NCI-H1694 (cell line): ENCODE measurements at regions not wholly inside any gene's neighbourhood (a gene's known extent, or its start where the extent isn't known, plus 50 kb on each side); places are given as distances from the start of the nearest gene placed in this dataset.

Experiments used
- DNase-seq: peaks from one replicate; lab custom pipeline; 2025; lab: John Stamatoyannopoulos, UW

DNA sequence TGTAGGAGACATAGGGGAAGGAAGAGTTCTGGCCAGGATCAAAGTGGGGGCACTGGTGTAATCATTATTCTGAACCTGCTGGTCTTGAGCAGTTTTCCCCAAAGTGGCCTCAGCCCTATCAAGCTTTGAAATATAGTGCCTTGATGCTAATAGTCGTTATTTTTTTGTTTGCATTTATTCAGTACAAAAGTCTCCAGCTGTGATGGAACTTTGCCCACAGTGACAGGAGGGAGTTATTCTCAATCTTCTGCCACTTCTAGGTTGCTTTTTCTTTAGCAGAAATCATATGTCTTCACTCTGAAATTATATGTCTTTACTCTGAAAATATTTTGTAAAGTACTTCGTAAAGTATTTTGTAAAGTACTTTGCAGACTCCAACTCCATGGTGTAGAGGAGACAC, 93.1 kb downstream of the FAT3 start:
- no peak for DNase-seq

DNA sequence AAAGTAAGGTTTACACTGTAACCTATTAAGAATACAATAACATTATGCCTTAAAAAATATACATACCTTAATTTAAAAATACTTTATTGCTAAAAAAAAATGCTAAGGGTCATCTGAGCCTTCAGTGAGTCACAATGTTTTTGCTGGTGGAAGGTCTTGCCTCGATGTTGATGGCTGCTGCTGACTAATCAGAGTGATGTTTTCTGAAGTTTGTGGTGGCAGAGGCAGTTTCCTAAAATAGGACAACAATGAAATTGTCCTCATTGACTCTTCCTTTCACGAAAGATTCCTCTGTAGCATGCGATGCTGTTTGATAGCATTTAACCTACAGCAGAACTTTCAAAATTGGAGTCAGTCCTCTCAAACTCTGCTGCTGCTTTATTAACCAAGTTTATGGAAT, 97.6 kb downstream of the FAT3 start:
- DNase-seq: no peak

DNA sequence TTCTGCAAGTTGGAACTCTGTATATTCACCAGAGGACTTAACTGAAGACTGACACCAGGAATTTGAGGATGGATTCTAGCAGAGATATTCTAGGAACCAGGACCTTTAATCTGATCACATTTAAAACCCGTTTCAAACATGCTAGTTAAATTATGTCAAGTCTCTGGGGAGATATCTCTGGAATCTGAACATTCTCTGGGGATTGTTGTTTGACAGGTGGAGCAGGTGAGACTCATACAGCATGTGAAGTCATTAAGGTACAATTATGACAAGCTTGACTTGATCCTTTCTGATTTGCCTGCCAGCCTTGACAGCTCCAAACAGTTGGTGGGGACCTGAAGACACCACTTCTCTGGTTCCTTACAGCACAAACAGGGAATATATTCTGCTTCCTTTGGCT, 100.3 kb downstream of the FAT3 start:
- DNase-seq: no peak

DNA sequence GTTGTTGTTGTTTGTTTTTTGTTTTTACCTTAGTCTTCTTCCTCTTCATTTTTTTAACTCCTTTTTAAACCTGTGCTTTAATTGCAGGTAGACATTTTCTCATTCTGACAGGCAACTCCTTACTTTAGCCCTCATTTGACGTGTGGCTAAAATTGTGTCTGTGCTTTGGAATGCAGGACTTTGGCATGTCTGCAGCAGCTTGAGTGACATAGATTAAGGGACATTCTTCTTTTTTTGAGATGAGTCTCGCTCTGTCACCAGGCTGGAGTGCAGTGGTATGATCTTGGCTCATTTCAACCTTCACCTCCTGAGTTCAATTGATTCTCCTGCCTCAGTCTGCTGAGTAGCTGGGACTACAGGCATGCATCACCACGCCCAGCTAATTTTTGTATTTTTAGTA, 100.8 kb downstream of the FAT3 start:
- no peak for DNase-seq

DNA sequence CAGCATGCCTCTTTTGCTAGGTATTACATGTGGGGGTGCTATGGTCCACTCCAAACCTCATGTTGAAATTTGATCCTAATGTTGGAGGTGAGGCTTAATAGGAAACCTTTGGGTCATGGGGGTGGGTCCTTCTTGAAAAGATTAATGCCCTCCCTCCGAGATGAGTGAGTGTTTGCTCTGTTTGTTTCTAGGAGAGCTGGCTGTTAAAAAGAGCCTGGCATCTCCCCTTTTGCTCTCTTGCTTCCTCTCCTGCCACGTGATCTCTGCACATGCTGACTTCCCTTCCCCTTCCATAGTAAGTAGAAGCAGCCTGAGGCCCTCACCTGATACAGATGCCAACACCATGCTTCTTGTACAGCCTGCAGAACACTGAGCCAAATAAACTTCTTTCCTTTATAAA, 104.5 kb downstream of the FAT3 start:
- DNase-seq: no peak

DNA sequence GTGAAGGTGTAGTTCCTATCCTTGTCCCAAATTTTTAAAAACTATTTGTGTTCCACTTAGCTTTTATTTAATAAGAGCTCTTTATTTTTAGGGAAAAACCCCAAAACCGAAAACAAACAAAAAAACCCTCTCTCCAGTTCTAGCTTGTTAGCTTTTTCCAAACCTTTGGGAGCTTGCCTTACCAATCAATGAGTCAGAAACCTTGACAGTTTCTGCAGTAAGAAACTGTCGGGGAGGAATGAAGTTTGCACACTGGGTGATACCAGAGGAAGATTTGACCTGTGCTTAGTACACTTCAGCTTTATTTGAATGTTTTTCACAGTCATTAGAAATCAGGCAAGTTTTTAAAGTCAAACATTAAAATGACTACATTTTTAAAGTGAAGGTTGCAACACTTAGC, 105.0 kb downstream of the FAT3 start:
- DNase-seq: no peak

DNA sequence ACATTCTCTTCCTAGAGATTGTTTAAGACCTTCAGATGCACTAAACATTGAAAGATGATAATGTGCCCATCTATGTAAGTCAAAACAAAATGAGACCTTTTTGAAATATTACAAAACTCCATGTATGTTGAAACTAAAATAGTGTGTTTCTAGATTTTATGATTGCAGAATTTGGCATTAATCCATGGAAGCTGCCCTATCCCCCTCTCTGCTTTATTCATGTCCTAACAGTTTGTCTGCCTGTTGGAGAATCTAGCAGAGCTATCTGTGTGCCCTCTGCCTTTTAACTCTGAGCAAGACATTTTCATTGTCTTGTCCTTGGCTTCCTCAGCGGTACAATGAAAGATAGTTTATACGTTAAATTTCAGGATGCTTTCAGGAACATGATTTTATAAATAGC, 105.5 kb downstream of the FAT3 start:
- DNase-seq: no peak

DNA sequence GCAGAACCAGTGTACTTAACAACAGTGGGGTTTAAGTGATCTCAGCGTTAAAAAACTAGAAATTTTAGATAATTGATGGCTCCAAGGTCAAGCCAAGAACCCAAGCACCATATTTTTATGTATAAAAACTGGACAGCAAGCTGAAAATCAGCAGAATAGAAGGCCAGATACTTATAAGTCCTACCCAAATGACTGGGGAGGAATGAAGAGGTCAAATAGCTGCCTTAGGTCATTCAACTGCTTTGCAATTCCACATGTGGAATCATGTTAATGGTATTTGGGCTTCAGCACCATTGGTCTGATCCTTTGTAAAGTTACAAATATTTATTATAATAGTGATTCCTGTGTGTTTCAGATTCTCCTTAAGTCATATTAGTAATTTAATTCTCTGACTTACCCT, 108.4 kb downstream of the FAT3 start:
- no peak for DNase-seq

DNA sequence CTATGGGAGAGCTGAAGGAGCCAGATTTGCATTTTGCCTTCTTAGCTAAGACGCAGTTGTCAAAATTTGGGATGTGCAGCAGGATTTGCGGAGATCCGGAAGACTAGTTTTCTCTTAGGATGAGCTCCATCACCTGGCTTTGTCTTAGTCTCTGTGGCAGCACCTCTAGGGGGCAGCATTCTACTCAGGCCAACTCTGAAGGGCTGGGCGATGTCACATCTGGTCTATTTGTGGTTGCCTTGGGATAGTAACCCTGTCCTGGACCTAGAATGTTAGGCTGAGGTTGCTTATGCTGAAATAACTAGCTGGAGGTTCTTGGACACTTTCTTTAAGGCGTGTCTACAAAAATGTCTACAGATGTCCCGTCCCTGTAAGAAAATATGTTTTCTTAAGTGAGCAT, 116.2 kb downstream of the FAT3 start:
- no peak for DNase-seq

DNA sequence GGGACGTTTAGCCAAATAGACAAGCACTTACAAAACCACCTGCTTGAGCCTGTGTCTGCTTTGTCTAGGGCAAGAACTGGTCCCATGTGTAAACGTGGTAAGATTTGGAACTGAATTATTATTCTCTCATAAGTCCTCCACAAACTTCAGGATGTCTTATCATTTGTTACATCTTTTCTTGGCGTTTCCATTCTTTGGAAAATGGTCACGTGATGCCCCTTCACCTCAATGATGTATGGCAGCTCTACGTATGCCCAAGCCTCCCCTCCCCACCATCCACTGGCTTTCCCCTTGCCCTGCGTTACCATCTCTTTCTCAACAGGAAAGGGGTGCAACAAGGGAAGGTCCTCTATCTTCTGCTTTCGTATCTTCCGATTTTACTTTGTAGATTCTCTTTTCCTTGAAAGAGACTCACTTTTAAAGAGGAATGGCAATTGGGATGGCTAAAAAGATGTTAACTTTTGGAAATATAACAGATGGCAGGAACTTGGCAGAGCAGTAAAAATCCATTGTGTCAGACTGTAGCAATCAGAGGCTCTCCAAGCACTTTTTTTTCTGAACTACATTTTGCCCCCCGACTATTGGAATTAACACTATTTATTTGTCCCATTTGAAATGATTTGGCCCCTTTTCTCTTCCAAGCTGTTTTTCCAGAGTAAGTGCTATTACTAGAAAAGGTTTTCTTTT, 117.6 kb downstream of the FAT3 start:
- DNase-seq: no peak

DNA sequence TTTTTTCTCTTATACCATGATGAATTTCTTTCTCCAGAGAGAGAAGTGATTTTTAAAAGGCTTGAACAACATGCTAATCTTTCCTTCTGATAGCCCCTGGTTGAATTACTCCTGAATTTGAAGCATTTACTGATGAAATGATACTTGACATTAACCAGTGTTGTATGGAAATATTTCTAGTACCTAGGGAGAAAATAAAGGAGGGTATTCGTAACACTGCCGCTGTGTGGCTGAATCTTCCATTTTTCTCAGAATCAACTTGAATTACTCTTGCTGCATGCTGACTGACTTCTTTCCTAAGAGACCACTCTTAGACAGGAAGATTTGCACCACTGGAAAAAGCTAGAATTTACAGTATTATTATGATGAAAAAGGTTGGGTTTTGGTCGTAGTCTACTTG, 118.3 kb downstream of the FAT3 start:
- DNase-seq: no peak

DNA sequence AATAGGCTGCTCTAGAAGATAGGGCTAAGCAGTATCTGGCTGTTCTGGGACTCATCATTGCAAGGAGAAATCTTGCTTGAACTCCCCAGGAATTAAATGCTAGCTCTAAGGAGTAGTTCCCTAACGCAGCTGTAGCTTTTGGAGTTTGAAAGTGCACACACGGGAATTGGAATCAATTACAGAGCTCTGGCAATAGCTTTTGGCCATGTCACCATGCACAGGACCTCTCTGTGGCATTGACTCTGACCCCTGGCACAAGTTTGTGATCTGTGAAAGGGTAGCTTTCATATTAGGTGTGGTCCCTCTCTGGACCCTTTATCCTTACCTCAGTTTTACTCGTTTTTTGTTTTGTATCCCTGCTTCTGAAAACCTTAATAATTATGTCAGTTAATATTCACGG, 121.6 kb downstream of the FAT3 start:
- DNase-seq: no peak

DNA sequence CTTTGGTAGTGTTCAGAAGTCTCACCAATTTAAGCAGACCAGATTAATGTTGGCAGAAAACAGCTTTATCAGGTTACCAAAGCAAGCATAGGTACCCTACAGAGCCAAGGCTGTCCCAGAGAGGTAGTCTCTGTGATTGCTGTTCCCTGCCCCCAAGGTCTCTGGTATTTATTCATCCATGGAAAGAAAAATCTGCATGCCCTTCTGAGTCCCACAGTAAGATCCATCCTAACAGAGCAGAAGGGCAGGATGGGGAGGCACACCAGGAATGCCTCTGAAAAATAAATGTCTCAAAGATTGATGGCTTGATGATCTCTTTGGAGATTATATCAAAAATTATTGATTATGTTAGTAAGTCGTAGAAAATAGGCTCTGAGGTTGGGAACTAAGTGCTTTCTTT, 122.8 kb downstream of the FAT3 start:
- DNase-seq: no peak

DNA sequence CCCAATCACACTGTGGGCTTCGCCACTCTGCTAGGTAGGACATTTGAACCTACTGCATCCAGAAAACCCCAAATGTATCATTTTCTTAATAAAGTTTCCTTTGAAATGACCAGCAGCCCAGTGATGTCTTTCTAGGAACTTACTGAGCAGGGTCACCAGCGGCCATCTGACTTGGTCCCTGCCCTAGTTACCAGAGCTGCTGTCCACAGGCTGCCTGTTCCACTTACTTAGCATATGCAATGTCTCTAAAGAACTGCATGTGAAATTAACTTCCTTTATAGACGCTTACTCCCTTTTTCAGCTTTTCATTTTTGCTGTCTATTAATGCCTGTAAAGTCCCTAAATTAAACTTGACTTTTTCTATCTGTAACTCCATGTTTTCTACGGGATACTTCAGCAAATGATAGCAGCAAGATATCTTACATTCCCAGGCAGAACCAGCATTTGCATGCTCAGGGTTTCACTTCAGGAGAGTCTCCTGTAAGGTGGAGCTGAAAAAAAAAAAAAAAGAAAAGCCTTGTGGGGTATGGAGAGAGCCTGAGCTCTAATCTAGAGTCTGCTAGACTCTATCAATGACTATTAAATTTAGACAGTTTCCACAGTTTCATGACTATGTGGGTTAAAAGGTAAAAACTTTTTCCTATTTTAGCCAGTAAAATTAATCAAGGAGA, 125.0 kb downstream of the FAT3 start:
- no peak for DNase-seq

DNA sequence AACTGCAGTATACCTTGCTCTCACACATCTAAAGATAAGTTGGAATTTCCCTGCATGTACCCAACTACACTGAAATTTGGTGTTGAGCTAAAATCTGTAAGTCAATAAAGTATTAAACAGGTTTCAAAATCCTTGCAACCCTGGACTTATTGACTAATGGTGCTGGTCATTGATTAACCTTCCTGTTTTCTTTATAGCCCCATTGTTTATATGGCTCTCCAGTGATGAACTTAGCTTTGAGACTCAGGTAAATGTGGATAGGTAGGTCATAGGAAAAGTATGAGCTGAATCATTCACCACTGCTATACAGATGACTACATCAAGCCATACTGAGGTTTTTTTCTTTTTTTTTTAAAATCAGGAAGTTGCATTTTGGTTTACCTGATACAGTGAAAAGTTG, 132.7 kb downstream of the FAT3 start:
- DNase-seq: no peak

DNA sequence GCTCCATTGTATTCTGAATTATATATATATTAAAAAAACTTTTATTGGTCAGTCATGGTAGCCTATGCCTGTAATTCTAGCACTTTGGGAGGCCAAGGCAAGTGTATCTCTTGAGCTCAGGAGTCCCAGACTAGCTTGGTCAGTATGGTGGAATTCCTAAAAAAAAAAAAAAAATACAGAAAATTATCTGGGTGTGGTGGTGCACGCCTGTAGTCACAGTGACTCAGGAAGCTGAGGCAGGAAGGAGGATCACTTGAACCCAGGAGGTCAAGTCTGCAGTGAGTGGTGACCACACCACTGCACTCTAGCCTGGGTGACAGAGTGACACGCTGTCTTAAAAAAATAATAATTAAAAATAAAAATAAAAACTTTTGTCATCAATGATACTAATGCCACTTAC, 133.2 kb downstream of the FAT3 start:
- DNase-seq: no peak

DNA sequence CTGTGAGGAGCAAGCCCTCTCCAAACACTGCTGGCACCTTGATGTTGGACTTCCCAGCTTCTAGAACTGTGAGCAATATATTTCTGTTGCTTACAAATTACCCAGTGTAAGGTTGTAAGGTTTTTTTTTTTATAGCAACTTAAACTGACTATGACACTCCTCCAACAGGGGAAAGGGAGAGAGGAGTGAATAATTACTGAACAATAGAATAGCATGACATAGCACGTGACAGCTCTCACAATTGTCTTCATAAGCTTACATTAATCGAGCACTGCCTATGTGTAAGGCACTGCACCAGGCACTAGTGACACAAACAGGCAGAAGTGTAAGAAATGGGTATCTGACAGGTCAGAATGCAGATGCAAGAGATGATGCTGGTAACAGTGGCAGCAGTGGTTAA, 136.9 kb downstream of the FAT3 start:
- DNase-seq: no peak

DNA sequence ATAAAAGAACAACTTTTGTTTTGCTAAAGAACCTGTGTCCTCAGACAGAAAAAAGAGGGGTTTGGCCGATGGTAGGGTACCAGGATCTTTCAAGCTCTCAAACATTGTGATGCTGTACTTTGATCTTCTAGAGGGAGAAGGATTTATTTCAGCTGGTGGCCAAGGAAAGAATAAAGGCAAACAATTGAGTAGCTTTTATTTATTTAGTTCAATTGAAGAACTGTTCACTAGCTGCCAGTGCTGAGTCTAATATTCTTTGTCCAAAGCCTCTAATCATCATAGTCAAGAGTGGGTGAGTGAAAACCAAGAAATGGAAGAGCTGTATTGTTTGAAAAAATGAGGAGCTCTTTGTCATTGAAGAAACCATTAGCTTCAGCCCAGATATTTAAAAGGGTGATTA, 138.4 kb downstream of the FAT3 start:
- no peak for DNase-seq

DNA sequence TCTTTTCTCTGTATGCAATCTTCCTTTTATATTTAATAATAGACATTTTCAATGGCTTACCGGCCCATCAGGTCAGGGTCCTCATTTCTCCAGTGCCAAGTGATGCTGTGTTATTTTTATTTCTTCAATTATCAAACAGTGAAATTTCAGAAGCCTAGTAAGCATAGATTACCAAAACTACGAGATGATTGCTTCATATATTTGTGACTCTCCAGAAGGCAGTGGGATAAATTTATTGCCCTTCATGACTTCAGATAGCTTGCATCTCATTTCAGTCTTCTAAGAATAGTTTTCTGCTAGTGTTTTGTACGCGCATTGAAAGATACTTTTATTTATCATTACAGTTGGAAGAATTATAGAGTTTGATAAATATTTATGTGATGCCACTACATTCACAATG, 139.6 kb downstream of the FAT3 start:
- no peak for DNase-seq

DNA sequence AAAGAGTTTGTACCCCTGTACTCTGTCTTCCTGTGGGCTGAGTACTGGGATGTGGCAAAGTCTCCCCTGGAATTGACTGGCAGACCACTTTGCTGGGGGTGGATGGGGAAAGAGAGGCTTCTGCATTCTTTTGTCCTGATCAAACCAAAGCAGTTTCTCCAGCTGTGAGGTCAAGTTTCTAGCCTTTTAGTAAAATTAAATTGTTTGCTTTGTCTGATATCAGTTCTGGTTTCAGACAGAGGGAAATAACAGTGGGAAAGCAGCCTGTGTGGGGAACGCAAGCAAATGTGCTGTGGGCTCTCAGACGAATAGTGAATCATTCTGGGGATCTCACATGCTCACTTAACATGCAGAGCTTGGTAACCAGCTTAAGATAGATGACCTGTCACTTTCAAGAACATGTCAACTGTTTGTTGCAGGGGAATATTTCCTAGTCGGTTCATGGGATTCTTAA, 151.6 kb downstream of the FAT3 start:
- DNase-seq: no peak

DNA sequence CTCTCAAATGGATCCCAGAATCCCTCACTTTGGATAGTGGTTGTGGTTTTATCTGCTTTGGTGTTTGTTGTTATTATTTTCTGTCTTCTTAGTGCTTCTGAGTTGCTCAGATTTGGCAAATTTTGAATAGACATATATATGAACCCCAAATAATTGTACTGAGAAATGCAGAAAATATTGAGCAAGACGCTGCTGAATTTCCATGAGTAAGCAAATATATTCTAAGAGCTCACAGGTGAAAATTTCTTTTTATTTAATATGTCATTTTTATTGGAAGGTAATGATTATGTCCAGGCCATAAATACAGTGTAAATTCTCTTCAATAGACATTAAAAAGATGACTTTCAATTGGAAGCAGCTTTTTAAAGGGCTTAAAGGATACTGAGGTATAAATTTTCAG, 152.1 kb downstream of the FAT3 start:
- no peak for DNase-seq

DNA sequence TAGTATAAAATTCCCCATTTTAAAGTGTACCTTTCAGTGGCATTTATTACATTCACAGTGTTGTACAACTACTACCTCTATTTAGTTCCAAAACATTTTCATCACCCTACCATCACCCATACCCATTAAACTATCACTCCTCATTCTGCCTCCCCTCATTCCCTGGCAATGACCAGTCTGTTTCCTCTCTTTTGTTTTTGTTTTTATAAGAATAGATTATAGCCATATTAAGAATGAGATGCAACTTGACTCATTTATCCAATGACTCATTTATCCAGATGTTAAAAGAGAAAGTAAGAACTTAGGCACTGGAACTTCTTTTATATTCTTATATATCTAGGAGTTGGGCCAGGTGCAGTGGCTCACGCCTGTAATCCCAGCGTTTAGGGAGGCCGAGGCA, 156.3 kb downstream of the FAT3 start:
- no peak for DNase-seq

DNA sequence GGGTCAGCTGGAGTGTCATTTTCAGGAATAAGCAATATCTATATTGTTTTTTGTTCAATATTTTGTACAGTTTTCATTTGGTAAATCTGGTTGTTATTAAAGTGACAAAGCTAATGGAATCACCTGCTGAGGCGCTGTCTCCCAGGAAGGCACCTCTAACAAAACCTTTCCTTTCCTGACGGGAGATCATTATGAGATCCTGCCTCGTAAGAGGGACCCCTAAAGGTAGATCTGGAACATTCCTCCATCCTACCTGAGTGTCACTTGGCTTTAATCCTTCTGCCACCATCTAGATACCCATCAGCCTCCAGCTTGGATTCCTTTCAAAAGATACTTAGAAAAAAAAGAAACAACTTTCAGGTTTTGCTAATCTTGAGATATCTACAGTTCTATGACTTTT, 157.7 kb downstream of the FAT3 start:
- DNase-seq: no peak

DNA sequence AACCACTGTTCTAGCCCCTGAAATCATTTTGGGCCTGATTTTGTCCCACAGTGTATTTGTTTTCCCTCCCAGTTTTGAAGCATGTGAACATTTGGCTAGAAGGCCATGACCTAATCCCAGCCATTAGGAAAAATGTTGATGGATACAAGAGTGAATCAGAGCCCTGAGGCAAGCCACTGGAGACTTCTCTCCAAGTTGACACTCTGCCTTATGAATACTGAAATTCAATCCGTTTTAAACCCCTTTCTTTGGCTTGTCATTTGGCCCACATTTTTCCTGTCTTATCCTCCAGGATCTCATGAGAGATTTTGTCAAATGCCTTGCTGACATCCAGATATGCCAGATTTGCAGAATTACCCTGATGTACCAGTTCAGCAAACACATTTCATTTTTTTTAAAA, 158.8 kb downstream of the FAT3 start:
- DNase-seq: no peak
